Body of pancreas (tissue), 4 donors: ENCODE measurements at regions not wholly inside any gene's neighbourhood (a gene's known extent, or its start where the extent isn't known, plus 50 kb on each side); places are given as distances from the start of the nearest gene placed in this dataset.

Experiments
- POLR2A ChIP-seq, 3 donors: fragments of 450-650 bp; IDR thresholded peaks; one replicate each; pipeline ENCODE4 v1.6.1; 2016; ENCODE audit warnings: antibody characterized with exemption in 3 of 3, mild to moderate bottlenecking in 2 of 3
- TF ChIP-seq, protein P1 (sequence below), 7 experiments: fragments of 450-650 bp in 4 of 7; fragments of 200-600 bp in 3 of 7; sonication (generic) in 3 of 7; IDR thresholded peaks; one replicate each; pipeline ENCODE4 v1.5.1; 2016 to 2019; ENCODE audit warnings: antibody characterized with exemption in 7 of 7

DNA sequence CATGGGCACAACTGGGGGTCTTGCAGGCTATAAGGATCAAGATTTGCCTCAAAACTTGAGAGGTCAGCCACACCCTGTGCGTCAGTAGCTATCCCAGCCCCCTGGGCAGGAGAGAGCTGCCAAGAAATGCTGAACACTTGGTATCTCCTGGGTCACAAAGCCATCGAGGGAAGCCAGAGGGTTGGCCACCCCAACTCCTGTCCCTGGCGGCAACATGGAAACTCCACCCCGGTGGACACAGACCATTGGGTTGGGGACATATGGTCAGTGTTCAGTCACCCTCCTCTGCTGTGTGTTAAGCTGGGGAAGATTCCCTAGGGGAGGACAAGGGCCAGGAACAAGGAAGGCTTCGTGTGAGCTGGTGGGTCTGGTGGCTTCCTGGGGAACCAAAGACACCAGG, 140.6 kb downstream of the C5orf15 start:
- TF ChIP-seq, protein P1, sequence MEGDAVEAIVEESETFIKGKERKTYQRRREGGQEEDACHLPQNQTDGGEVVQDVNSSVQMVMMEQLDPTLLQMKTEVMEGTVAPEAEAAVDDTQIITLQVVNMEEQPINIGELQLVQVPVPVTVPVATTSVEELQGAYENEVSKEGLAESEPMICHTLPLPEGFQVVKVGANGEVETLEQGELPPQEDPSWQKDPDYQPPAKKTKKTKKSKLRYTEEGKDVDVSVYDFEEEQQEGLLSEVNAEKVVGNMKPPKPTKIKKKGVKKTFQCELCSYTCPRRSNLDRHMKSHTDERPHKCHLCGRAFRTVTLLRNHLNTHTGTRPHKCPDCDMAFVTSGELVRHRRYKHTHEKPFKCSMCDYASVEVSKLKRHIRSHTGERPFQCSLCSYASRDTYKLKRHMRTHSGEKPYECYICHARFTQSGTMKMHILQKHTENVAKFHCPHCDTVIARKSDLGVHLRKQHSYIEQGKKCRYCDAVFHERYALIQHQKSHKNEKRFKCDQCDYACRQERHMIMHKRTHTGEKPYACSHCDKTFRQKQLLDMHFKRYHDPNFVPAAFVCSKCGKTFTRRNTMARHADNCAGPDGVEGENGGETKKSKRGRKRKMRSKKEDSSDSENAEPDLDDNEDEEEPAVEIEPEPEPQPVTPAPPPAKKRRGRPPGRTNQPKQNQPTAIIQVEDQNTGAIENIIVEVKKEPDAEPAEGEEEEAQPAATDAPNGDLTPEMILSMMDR (IDR thresholded peaks at IDR 0.05): no peak
- TF ChIP-seq POLR2A (IDR thresholded peaks at IDR 0.05): no peak
